ENCODE measurements at regions not wholly inside any gene's neighbourhood (a gene's known extent, or its start where the extent isn't known, plus 50 kb on each side); places are given as distances from the start of the nearest gene placed in this dataset.

- no peak for TF ChIP-seq CTCF (IDR thresholded peaks at IDR 0.05; ENCODE audit: low read depth, low read length)
- no peak for DNase-seq (ENCODE audit: extremely low read depth, low read depth)
Measured at GRCh38 chr4:135368831-135369230, 1167.2 kb upstream of the PABPC4L start.

GRCh38 chr4:135365065-135365464 is 1163.5 kb upstream of the PABPC4L start:
- DNase-seq (ENCODE audit: extremely low read depth, low read depth), result no peak
- no peak for TF ChIP-seq CTCF (IDR thresholded peaks at IDR 0.05; ENCODE audit: low read depth, low read length)

- TF ChIP-seq CTCF (IDR thresholded peaks at IDR 0.05; ENCODE audit: low read depth, low read length), result no peak
- no peak for DNase-seq (ENCODE audit: extremely low read depth, low read depth)
Measured at GRCh38 chr4:135359128-135359527, 1157.5 kb upstream of the PABPC4L start.

GRCh38 chr4:135357091-135357490 is 1155.5 kb upstream of the PABPC4L start:
- no peak for TF ChIP-seq CTCF (IDR thresholded peaks at IDR 0.05; ENCODE audit: low read depth, low read length)

GRCh38 chr4:135354876-135355275 is 1153.3 kb upstream of the PABPC4L start:
- no peak for DNase-seq (ENCODE audit: extremely low read depth, low read depth)
- TF ChIP-seq CTCF (IDR thresholded peaks at IDR 0.05; ENCODE audit: low read depth, low read length), result no peak

More at GRCh38 chr4:135357091-135357490, 1155.5 kb upstream of the PABPC4L start:
- DNase-seq (ENCODE audit: extremely low read depth, low read depth), result no peak

- TF ChIP-seq CTCF (IDR thresholded peaks at IDR 0.05; ENCODE audit: low read depth, low read length), result no peak
- DNase-seq (ENCODE audit: extremely low read depth, low read depth), result no peak
Measured at GRCh38 chr4:135353008-135353407, 1151.4 kb upstream of the PABPC4L start.

- no peak for DNase-seq (ENCODE audit: extremely low read depth, low read depth)
- no peak for TF ChIP-seq CTCF (IDR thresholded peaks at IDR 0.05; ENCODE audit: low read depth, low read length)
Measured at GRCh38 chr4:135344492-135344891, 1142.9 kb upstream of the PABPC4L start.

Data from AG09319 (cell line).